Muscle of arm (tissue), 1 donor: ENCODE measurements at regions not wholly inside any gene's neighbourhood (a gene's known extent, or its start where the extent isn't known, plus 50 kb on each side); places are given as distances from the start of the nearest gene placed in this dataset.
"Not testable (repeated sequence)": the region's sequence is repeated elsewhere in the genome, so short reads cannot be mapped to it uniquely, and the experiment has no call there.

Source experiments
- DNase-seq: peaks from one replicate; pipeline ENCODE4 v3.0.0-alpha.2; 2013

DNA sequence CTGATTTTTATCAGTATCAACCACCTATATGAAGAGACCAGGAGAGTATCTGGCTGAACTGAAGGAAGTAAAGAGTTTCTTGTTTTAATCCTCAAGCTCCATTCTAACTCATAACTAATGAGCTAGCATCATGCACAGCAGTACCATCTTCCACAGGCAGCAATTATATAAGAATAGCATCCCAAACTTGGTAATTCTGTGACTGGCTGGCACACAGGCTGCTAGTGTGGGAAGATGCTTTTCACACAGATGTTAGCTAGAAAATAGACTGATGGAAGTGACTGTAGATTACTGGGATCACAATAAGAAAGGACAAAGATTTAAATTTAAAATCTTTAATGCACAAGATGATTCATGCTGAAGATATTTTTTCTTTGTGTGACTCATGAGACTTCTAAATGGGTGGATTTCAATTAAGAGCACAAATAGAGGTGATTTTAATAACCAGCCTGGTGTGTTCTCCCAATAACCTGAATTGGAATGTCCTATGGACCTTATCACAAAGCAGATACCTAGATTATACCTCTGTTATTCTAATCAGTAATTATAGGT is 417.7 kb upstream of the ATXN7L3B start:
- DNase-seq = no peak

GRCh38 chr12:74120644-74121043 is 417.0 kb upstream of the ATXN7L3B start:
- DNase-seq = no peak

DNA sequence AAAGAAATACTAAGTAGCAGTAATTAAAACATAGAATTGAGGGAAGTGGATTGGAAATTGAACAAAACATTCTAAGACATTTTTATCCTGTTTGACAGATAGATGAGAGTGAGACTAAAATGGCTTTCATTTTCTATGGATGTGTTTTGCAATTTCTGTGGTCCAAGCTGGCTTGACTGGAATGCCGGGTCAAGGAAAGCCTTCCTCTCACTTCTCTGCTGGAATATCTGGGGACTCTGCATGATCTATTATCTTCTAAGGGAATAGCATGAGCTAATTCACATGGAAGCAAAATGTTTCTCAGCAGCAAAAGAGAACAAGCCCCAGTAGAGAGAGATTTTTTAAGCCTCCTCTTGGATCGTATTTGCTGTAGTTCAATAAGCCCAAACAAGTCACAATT is 407.9 kb upstream of the ATXN7L3B start:
- DNase-seq = no peak

DNA sequence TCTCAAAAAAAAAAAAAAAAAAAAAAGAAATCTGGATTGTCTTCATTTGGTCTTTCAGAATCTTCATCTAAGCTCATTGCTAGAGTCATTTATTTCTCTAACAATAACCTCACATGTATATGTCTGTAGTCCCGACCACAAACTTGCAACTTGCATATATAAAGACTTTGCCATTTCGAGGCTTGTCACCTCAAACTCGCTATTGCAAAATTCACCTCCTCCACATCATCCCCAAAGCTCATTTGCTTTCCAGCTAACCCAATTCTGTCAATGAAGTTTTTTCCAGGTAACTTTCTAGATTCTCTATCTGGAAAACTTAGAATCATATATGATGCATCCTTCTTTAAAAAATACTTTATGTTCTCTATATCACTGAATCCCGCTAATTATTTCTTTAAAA is 393.2 kb upstream of the ATXN7L3B start:
- no peak for DNase-seq

DNA sequence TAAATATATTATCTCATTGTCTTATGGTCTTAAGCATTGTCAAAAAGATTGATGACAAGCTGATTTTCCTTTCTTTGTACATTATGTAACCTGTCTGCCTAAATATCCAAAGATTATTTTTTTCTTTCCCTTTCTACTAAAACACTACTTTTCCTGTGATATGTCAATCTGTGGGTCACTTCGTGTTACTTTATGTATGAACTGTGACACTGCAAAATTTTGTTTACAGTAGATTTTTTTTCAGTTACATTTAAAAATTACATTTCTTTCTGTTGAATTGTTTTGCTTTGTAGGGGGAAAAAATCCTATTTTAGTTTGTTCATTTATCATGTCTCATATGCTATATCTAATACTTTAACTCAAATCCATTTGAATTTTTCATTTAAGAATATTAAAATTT is 392.3 kb upstream of the ATXN7L3B start:
- no peak for DNase-seq

DNA sequence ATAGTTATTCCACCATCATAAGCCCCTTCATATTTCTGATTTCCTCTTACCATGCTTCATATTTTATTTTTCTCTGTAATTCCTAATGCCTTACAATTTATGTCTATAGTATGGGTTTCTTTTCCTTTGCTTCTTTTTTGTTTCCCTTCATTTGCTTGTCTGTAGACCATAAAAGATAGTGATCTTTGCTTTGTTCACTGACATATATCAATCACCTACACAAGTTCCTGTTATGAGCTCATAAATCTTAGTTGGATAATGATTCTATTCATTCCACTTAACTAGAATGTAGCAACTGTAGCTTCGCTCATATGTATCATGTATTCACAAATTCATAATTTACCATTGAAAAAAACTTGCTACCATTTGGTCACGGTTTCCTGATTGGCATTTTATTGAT is 388.8 kb upstream of the ATXN7L3B start:
- DNase-seq = no peak

- DNase-seq = no peak
These were observed 385.3 kb upstream of the ATXN7L3B start for GRCh38 chr12:74152370-74152769.

DNA sequence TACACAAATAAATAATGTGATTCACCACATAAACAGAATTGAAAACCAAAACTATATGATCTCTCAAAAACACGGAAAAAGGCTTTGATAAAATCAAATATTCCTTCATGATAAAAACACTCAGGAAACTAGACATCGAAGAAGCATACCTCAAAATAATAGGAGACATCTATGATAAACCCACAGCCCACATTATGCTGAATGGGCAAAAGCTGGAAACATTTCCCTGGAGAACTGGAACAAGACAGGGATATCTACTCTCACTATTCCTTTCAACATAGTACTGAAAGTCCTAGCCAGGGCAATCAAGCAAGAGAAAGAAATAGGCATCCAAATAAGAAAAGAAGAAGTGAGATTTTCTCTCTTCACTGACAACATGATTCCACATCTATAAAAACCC is 371.5 kb upstream of the ATXN7L3B start:
- DNase-seq = no peak

DNA sequence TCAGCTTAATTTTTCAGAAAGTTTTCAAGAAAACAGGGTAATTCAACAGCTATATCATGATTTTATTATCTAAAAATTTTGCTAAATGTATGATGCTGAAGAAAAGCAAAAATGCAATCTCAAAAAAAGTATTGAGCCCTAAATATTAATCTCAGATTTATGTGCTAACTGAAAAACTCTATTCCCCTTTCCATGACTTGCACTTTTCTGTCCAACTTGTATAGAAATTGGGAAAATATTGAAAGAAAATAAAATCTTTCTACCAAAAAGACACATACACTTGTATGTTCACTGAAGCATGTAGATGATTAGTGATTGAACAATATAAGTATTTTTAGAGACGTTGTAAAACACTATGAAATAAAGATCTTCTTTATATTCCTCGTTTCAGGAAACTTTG is 368.0 kb upstream of the ATXN7L3B start:
- DNase-seq = no peak

DNA sequence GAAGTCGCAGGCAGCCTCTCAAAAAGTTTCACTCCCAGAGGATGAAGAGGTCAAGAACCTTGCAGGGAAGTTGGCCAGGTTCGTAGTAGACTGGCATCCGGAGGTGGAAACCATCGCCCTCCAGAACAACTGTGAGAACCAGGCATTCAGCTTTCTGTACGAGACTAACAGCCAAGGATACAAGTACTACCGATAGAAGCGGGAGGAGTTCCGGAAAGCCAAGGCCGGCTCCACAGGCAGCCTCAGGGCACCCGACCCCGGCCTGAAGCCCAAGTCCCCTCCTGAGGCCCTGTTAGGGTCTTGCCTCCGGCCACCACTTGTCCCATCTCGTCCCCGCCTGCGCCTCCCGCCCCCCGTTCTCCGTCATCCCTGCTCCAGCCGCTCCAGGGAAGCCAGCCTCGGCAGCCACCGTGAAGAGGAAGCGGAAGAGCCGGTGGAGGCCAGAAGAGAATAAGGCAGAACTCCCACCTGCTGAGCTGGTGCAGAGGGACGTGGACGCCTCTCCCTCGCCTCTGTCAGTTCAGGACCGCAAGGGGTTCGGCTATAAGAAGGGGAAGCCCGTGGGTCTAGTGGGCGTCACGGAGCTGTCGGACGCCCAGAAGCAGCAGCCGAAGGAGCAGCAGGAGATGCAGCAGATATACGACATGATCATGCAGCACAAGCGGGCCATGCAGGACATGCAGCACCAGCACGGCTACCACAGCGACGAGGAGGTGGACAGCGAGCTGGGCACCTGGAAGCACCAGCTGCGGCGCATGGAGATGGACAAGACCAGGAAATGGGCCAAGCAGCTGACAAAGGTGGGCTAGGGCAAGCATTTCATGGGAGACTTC is 366.8 kb upstream of the ATXN7L3B start:
- no peak for DNase-seq

- no peak for DNase-seq
These were observed 366.1 kb upstream of the ATXN7L3B start for GRCh38 chr12:74171478-74171909.

DNA sequence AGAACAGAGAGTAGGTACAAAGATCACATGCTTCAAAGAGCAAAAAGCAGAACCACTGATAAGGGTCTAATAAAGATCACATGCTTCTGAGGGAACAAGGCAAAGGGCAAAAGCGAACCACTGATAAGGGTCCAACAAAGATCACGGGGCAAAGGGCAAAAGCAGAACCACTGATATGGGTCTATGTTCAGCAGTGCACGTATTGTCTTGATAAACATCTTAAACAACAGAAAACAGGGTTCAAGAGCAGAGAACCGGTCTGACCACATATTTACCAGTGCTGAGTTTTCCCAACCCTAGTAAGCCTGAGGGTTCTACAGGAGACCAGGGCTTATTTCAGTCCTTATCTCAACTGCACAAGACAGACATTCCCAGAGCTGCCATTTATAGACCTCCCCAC is 362.7 kb upstream of the ATXN7L3B start:
- DNase-seq = not testable (repeated sequence)

- no peak for DNase-seq
These were observed 352.3 kb upstream of the ATXN7L3B start for GRCh38 chr12:74185360-74185759.

- no peak for DNase-seq
These were observed 344.4 kb upstream of the ATXN7L3B start for GRCh38 chr12:74193191-74193590.

- DNase-seq = no peak
These were observed 333.4 kb upstream of the ATXN7L3B start for GRCh38 chr12:74204236-74204635.

DNA sequence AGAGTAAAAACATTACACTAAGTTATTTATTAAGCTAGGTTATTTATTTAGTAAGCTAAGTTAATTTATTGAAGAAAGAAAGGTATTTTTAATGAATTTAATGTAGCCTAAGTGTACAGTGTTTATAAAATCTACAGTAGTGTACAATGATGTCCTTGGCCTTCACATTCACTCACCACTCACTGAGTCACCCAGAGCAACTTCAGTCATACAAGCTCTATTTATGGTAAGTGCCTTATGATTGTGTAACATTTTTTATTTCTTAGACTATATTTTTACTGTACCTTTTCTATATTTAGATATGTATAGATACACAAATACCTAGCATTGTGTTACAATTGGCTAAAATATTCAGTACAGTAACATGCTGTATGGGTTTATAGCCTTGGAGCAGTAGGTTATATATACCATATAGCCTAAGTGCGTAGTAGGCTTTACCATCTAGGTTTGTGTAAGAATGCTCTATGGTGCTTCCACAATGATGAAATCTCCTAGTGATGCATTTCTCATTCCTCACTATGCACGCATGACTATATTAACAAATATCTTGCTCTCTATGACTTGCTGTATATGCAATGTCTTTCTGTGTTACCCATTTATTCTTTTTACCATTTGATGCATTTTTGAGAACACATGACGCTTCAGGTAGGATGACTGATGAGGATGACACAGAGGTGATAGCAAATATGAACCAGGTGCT is 309.6 kb upstream of the ATXN7L3B start:
- no peak for DNase-seq

DNA sequence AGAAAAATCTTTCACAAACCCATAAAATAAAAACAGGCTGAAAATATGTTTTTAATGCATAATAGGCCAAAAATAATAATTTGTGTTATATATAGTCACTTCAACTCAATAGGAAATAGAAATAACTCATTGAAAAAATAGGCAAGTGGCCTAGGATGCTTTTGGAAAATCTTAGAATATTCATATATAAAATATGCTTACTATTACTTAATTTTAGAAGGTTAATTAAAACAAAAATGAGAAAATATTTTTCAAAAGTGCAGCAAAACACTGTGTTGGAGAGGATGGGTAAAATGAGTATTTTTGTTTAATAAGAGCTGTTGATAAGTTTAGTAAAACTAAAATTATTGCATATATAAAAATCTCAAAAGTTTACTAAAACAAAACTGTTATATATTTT is 308.0 kb upstream of the ATXN7L3B start:
- no peak for DNase-seq

- no peak for DNase-seq
These were observed 302.3 kb upstream of the ATXN7L3B start for GRCh38 chr12:74235342-74235741.

DNA sequence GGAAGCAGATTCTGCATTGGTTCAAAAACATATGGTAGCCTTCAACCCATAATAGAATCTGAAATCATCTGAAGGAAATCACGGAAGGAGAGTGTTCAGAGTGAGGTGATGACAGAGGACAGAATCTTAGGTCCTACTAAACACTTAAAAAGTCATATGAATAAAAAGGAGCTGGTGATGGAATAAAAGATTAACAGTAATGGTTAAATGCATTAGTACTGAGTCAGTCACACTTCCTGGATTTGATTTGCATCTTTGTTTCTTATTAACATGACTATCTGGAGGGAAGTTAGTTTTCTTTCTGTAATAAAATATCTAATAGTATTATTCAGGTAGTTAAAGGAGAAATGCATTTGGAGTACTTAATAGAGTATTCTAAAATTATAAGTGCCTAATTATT is 296.3 kb upstream of the ATXN7L3B start:
- DNase-seq = no peak

- DNase-seq = no peak
These were observed 295.5 kb upstream of the ATXN7L3B start for GRCh38 chr12:74242088-74242487.

GRCh38 chr12:74245458-74245857 is 292.2 kb upstream of the ATXN7L3B start:
- no peak for DNase-seq

DNA sequence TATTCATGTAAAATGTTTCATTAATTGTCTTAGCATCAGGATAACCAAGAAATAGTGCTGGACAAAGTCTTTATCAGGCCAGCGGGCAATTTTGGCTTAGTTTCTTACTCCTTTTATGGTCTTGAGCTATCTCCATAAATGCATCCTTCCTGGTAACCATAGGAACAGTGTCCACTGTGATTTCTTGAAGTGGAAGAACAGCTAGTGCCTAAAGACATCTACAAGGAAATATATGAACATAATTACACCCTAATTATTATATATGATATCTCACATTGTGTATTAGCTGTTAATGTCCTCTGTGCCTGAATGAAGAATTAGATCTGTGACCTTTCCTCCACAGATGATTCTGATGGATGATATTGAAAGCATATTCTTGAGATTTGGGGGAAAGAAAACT is 286.7 kb upstream of the ATXN7L3B start:
- DNase-seq = no peak

GRCh38 chr12:74253826-74254225 is 283.8 kb upstream of the ATXN7L3B start:
- DNase-seq = not testable (repeated sequence)
